Glutamatergic neuron (in vitro differentiated cells): ENCODE measurements at regions not wholly inside any gene's neighbourhood (a gene's known extent, or its start where the extent isn't known, plus 50 kb on each side); places are given as distances from the start of the nearest gene placed in this dataset.

ENCODE experiments used
- DNase-seq: peaks from one replicate; pipeline ENCODE4 v3.0.0; 2022
- H3K27ac Mint-ChIP-seq: one replicate; pipeline ENCODE4 v1.8.0; 2020; ENCODE audit warnings: mild to moderate bottlenecking, mixed read lengths, inconsistent platforms; ENCODE audit not compliant: unreplicated experiment
- H3K27me3 Mint-ChIP-seq: one replicate; pipeline ENCODE4 v1.8.0; 2020; ENCODE audit warnings: mild to moderate bottlenecking, moderate library complexity, mixed read lengths, inconsistent platforms; ENCODE audit not compliant: unreplicated experiment
- H3K36me3 Mint-ChIP-seq: one replicate; pipeline ENCODE4 v1.8.0; 2020; ENCODE audit warnings: mild to moderate bottlenecking, mixed read lengths, inconsistent platforms; ENCODE audit not compliant: unreplicated experiment
- H3K4me1 Mint-ChIP-seq: one replicate; pipeline ENCODE4 v1.8.0; 2020; ENCODE audit warnings: mild to moderate bottlenecking, low read depth, mixed read lengths, inconsistent platforms; ENCODE audit not compliant: unreplicated experiment
- H3K4me3 Mint-ChIP-seq: one replicate; pipeline ENCODE4 v1.8.0; 2020; ENCODE audit warnings: mild to moderate bottlenecking, mixed read lengths, inconsistent platforms; ENCODE audit not compliant: unreplicated experiment
- H3K9me3 Mint-ChIP-seq: one replicate; pipeline ENCODE4 v1.8.0; 2020; ENCODE audit warnings: mild to moderate bottlenecking, moderate library complexity, mixed read lengths, inconsistent platforms; ENCODE audit not compliant: unreplicated experiment
- TF ChIP-seq, protein P1 (sequence below): fragments of 200-600 bp; sonication (generic); IDR thresholded peaks from one replicate; pipeline ENCODE4 v1.5.0; 2021; ENCODE audit not compliant: partially characterized antibody, unreplicated experiment

DNA sequence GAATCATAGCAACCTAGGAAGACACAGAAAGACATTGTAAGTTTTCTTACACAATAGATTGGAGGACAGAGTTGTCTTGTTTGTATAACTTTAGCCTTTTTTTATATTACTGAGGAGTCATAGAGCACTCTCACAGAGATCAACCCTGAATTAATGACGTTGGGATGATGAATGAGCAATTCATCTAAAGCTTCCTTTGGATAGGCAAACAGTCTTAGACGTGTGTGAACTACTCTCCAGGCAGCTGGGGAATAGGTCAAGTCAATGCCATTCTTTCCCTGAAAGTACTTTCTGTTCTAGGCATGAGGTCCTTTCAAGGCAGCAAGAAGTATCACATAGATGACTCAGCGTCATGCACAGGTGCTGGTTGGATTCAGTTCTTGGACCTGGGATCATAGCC lies 369.1 kb upstream of the NOVA1 start:
- no peaks in the 10 kb centered on the region for H3K27me3 Mint-ChIP-seq
- H3K4me1 Mint-ChIP-seq, result peaks cover 10% of the 10 kb centered on the region
- DNase-seq, result no peak
- H3K27ac Mint-ChIP-seq, result no peak overlapping the region
- H3K36me3 Mint-ChIP-seq, result no peaks in the 10 kb centered on the region
- TF ChIP-seq, protein P1, sequence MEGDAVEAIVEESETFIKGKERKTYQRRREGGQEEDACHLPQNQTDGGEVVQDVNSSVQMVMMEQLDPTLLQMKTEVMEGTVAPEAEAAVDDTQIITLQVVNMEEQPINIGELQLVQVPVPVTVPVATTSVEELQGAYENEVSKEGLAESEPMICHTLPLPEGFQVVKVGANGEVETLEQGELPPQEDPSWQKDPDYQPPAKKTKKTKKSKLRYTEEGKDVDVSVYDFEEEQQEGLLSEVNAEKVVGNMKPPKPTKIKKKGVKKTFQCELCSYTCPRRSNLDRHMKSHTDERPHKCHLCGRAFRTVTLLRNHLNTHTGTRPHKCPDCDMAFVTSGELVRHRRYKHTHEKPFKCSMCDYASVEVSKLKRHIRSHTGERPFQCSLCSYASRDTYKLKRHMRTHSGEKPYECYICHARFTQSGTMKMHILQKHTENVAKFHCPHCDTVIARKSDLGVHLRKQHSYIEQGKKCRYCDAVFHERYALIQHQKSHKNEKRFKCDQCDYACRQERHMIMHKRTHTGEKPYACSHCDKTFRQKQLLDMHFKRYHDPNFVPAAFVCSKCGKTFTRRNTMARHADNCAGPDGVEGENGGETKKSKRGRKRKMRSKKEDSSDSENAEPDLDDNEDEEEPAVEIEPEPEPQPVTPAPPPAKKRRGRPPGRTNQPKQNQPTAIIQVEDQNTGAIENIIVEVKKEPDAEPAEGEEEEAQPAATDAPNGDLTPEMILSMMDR, result no peak
- no peak overlapping the region for H3K4me3 Mint-ChIP-seq
- H3K9me3 Mint-ChIP-seq, result no peaks in the 10 kb centered on the region

DNA sequence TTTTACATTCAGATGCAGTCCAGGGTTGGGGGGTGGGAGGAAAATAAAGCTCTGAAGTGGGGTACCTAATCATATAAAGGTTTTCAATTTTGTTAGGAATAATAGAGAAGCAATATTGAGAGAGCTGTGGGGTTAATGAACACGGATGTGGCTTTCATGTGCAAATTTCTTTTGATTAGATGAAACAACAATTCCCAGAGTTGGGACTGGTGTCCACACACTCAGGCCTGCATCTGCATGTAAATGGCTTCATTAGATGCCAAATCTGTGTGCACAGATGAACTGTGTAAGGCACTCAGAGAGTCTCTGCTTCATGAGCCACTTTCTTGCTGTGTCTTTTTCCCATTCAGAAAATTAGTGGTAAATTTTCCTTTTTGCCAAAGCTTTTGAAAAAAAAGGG lies 377.1 kb upstream of the NOVA1 start:
- Mint-ChIP-seq H3K36me3 (no peaks in the 10 kb centered on the region), H3K4me1 (peaks cover 20% of the 10 kb centered on the region), H3K4me3 (no peak overlapping the region), H3K27me3 (peaks cover 2% of the 10 kb centered on the region), H3K9me3 (no peaks in the 10 kb centered on the region), H3K27ac (no peak overlapping the region)
- TF ChIP-seq, protein P1, result no peak
- no peak for DNase-seq

DNA sequence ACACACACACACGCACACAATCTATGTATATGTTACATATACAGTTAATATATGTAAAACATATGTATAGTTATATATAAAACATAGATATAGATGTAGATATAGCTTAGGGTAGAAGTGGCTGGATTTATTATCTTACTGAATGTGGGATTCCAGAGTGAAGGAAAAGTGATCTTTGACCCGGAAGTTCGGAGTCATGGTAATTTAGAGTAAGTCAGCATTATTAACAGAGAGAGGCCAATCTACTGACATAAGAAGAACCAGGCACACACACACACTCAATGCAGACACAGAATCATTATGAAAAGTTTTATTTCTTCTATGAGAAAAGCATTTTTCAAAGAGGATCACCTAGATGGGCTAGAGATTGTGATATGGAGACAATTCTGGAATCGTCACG lies 384.2 kb upstream of the NOVA1 start:
- Mint-ChIP-seq H3K9me3 (no peaks in the 10 kb centered on the region), H3K27me3 (no peaks in the 10 kb centered on the region), H3K4me1 (peaks cover 4% of the 10 kb centered on the region), H3K27ac (no peak overlapping the region), H3K4me3 (no peak overlapping the region), H3K36me3 (no peaks in the 10 kb centered on the region)
- TF ChIP-seq, protein P1, result no peak
- DNase-seq, result no peak

DNA sequence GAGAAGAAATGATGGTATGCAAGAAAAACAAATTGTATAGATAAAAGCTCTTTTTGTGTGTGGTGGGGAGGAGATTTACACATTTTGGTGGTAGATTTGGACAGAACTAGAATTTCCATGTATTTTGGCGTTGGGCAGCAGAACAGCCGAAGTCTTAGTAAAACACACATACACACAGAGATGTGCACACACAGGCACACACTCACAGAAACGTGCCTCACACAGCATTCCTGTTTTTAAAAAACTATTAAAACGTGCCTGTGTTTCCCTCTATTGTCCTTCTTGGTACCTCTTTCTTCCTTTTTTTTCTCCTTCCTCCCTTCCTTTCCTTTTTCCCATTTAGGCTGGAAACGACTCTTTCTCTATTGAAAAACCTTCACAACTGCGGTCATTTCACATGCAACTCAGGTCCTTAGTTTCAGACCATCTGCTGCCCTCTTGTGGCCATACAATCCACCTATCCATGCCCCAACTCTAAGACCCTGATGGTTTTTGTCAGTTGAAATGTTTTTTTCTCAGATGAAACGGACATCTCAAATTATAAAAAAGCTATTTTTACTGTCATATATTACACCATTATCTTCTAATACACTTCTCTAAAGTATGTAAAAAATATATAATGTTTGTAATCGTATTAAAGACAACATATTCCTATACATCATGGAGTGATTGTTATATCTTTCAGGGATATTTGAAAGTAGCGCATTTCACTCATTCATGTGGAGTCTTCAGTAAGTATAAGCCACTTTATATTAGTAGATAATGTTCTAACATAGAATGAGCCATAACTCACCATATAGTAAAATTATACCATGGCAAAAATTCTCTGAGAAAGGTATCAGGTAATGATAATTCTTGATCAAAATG lies 386.7 kb upstream of the NOVA1 start:
- TF ChIP-seq, protein P1, result peak; percentile 83
- Mint-ChIP-seq H3K27me3 (no peaks in the 10 kb centered on the region), H3K4me3 (peak overlapping the region; percentile 21), H3K9me3 (no peaks in the 10 kb centered on the region), H3K27ac (no peak overlapping the region), H3K36me3 (no peaks in the 10 kb centered on the region), H3K4me1 (peaks cover 7% of the 10 kb centered on the region)
- peak; percentile 77 for DNase-seq

DNA sequence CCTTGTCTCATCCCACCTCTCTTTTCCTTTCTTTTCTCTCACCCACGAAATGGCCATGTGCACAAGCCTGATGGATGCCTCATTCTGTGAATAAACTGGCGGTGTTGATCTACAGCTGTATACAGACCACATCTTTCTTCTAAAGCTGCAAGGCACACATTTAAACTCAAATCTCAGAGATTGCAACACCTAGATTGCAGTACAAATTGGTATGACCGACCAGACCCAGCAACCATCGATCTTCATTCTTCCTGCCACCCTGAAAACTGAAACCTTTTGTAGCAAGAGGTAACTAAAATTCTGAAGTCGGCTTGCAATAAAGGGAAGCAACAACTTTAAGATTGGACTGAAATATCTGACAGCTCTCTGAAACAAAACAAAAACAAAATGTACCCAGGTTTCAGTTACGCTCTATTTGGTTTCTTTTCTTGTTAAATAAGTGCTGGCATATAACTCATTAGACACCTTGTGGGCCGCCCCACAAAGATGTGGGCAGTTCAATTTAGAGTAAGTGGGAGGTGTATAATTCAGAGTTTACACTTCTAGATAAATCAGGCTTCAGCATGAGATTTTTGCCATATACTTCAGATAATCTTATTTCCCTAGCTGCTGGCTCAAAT lies 390.0 kb upstream of the NOVA1 start:
- Mint-ChIP-seq H3K4me3 (no peak overlapping the region), H3K9me3 (no peaks in the 10 kb centered on the region), H3K27me3 (no peaks in the 10 kb centered on the region), H3K4me1 (peaks cover 7% of the 10 kb centered on the region), H3K36me3 (no peaks in the 10 kb centered on the region), H3K27ac (no peak overlapping the region)
- no peak for DNase-seq
- TF ChIP-seq, protein P1, result no peak
